ENCODE measurements at regions not wholly inside any gene's neighbourhood (a gene's known extent, or its start where the extent isn't known, plus 50 kb on each side); places are given as distances from the start of the nearest gene placed in this dataset.
A peak's percentile ranks its signal among the peaks of the same experiment; 100 is the strongest.

GRCh38 chr3:117407317-117407716 lies 697.7 kb downstream of the TUSC7 start:
- DNase-seq (ENCODE audit: low read depth), result no peak
- TF ChIP-seq CTCF (IDR thresholded peaks at IDR 0.05; ENCODE audit: low read depth, low read length, missing control alignments), result peak; percentile 36
- no peak overlapping the region for H3K4me3 ChIP-seq (ENCODE audit: low read depth, low read length)

- no peak for DNase-seq (ENCODE audit: low read depth)
Measured at GRCh38 chr3:117408811-117409210, 699.2 kb downstream of the TUSC7 start.

GRCh38 chr3:117409256-117409655 lies 699.7 kb downstream of the TUSC7 start:
- no peak for TF ChIP-seq CTCF (IDR thresholded peaks at IDR 0.05; ENCODE audit: low read depth, low read length, missing control alignments)
- no peak overlapping the region for H3K4me3 ChIP-seq (ENCODE audit: low read depth, low read length)
- no peak for DNase-seq (ENCODE audit: low read depth)

More at GRCh38 chr3:117408811-117409210, 699.2 kb downstream of the TUSC7 start:
- no peak overlapping the region for H3K4me3 ChIP-seq (ENCODE audit: low read depth, low read length)
- TF ChIP-seq CTCF (IDR thresholded peaks at IDR 0.05; ENCODE audit: low read depth, low read length, missing control alignments), result no peak

GRCh38 chr3:117409701-117410459 lies 700.3 kb downstream of the TUSC7 start:
- DNase-seq (ENCODE audit: low read depth), result no peak
- no peak overlapping the region for H3K4me3 ChIP-seq (ENCODE audit: low read depth, low read length)
- TF ChIP-seq CTCF (IDR thresholded peaks at IDR 0.05; ENCODE audit: low read depth, low read length, missing control alignments), result no peak

GRCh38 chr3:117411971-117412370 lies 702.4 kb downstream of the TUSC7 start:
- no peak overlapping the region for H3K4me3 ChIP-seq (ENCODE audit: low read depth, low read length)
- DNase-seq (ENCODE audit: low read depth), result no peak
- no peak for TF ChIP-seq CTCF (IDR thresholded peaks at IDR 0.05; ENCODE audit: low read depth, low read length, missing control alignments)

GRCh38 chr3:117417411-117417810 lies 707.8 kb downstream of the TUSC7 start:
- DNase-seq (ENCODE audit: low read depth), result no peak
- no peak for TF ChIP-seq CTCF (IDR thresholded peaks at IDR 0.05; ENCODE audit: low read depth, low read length, missing control alignments)
- no peak overlapping the region for H3K4me3 ChIP-seq (ENCODE audit: low read depth, low read length)

- TF ChIP-seq CTCF (IDR thresholded peaks at IDR 0.05; ENCODE audit: low read depth, low read length, missing control alignments), result no peak
- H3K4me3 ChIP-seq (ENCODE audit: low read depth, low read length), result no peak overlapping the region
- DNase-seq (ENCODE audit: low read depth), result no peak
Measured at GRCh38 chr3:117427081-117427480, 717.5 kb downstream of the TUSC7 start.

All from GM12864 (cell line).